Mesenteric fat pad (tissue), 1 donor: ENCODE measurements at regions not wholly inside any gene's neighbourhood (a gene's known extent, or its start where the extent isn't known, plus 50 kb on each side); places are given as distances from the start of the nearest gene placed in this dataset.

Source experiments
- DNase-seq: peaks from one replicate; pipeline ENCODE4 v3.0.0-alpha.2; 2020; ENCODE audit warnings: low spot score
- donor health status: DM: yes; HTN: yes; CAD: no.

DNA sequence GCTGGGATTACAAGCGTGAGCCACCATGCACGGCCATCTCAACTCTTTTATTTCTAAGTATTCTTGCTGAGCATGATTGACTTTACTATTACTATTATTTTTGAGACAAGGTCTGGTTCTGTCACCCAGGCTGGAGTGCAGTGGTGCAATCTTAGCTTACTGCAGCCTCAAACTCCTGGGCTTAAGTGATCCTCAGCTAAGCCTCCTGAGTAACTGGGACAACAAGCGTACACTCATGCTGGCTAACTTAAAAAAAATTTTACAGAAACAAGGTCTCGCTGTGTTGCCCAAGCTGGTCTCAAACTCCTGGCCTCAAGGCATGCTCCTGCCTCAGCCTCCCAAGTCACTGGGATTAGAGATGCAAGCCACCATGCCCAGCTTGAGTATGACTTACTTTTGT is 443.7 kb downstream of the ARHGEF28 start:
- no peak for DNase-seq

DNA sequence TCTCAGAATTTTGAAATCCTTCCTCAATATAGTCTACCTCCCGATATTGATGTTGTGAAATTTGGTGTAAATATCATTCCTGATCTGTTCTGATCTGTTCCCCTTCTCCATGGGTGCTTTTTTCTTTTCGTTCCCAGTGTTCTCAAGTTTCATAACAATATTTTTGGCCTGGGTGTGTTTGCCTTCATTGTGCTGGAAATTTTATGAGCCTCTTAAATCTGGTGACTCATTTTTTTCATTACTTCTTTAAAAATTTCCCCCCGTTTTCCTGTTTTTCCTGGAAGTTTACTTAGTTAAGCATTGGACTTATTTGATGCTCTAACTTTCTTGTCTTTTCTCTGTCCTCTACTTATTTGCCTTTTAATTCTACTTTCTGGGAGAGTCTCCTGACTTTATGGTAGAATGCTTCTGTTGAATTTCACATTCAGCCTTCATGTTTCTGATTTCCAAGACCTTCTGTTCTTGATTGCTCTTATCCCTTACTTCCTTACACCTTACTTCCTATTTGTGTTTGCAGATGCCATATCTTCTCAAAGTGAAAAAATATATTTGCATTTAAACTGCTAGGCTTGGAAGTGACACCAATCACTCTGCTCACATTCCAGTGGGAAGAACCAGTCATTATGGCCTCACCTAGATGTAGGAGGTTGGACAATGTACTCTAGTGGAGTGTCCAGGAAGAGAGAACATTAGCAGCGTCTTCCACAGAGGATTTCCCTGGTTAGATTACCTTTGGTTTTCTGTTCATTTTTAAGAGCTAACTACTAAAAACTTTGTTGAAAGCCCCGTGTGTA is 441.9 kb downstream of the ARHGEF28 start:
- no peak for DNase-seq

DNA sequence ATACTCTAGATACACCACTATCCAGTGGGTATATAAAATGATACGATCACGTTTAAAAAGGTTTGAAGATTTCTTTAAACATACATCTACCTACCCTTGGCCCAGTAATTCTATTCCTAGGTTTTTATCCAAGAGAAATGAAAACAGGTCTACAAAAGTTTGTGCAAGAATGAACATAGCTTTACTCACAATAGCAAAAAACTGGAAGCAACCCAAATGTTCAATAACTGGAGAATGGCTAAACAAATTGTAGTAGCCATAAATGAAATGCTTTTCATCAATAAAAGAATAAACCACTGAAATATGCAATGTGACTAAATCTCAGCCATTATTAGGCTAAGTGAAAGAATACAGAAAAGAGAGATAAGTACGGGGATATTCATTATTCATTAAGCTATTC is 438.9 kb downstream of the ARHGEF28 start:
- DNase-seq = no peak

DNA sequence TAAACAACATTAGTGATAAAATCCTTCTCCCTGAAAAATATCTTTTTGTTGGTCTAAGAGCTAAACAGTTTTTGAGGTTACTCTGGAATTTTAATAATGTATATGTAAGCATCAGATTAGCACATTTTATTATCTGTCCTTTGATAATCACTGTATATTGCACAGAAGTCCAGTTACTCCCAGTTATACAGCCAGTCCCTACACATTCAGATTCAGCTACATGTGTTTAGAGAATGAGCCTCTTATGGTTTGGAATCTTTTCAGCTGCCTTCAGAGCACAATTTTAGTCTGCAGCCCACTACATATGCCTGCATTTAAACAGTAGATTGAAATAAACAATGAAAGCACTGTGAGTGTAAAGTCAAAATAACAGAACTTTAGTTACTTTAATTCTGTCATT is 438.2 kb downstream of the ARHGEF28 start:
- DNase-seq = no peak

DNA sequence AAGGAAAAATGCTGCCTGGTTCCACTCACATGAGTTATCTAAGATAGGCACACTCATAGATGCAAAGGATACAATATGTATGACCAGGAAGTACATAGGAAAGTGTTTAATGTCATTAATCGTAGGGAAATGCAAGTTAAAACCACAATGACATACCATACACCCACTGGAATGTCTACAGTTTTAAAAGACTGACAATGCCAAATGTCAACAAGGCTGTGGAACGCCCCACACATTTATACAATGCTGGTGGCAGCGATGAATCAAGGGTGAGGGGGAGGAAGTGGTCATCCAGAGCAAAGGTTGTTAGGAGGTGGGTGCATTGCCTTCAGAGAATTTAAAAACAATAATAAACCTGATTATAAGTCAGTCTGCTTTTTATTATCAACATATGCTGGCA is 437.8 kb downstream of the ARHGEF28 start:
- DNase-seq = no peak

DNA sequence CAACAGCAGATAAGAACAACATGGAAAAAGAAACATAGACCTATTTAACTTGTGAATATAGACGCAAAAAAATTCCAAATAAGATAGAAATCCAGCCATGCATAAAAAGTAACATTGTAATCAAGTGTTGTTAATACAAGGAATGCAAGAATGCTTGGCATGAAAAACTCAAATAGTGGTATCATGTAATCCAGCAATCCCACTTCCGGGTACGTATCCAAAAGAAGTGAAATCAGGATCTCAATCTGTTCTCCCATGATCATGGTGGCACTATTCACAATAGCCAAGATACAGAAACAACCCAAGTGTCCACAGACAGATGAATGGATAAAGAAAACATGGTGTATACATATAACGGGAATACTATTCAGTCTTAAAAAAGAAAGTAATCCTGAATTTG is 437.4 kb downstream of the ARHGEF28 start:
- no peak for DNase-seq

DNA sequence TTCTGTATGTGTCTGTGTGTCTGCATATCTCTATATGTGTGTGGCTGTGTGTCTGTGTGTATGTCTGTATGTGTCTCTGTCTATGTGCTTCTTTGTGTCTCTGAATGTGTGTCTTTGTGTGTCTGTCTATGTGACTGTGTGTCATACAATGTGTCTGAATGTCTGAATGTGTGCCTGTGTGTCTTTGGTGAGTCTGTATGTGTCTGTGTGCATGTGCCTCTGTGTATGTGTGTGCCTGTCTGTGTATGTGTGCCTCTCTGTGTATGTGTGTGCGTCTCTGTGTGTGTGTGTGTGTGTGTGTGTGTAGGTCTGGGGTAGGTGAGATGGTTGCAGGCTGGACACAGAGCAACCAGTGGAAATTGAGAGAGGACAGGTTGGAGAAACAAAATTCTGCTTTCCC is 435.3 kb downstream of the ARHGEF28 start:
- DNase-seq = no peak

DNA sequence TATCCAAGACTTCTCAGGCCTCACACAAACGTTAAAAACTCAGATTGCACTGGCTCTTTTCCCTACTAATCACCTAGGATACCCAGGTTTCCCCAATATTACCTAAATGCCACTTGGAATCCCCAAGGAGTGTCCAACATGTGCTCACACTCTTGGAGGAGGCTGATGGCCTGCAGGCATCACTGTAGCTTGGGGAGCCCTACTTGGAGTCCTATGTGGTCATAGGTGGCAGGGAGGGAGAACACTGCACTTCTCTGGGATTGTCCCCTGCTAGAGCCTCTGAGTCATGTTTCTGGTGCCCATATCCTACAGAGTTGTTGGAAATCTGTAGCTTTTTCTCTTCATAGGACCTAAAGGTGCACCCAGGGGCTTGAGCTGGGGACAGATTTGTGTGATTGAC is 433.7 kb downstream of the ARHGEF28 start:
- no peak for DNase-seq

DNA sequence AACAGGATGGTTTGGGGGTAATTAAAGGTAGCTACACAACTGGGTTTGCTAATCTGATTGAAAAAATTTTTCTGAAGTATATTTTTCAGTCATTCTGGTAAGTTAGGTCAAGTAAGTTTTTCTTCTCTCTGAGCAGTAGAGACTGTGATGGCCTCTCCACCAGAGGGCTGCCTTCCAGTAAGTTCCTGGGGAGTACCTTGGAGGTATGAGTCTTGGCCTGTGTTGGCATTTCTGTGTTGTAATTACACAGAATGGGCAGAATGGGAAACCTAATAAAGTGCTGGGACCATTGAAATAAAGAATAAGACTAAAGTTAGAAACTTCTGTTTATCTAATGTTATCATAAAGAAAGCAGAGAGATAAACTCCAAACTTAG is 430.8 kb downstream of the ARHGEF28 start:
- no peak for DNase-seq

DNA sequence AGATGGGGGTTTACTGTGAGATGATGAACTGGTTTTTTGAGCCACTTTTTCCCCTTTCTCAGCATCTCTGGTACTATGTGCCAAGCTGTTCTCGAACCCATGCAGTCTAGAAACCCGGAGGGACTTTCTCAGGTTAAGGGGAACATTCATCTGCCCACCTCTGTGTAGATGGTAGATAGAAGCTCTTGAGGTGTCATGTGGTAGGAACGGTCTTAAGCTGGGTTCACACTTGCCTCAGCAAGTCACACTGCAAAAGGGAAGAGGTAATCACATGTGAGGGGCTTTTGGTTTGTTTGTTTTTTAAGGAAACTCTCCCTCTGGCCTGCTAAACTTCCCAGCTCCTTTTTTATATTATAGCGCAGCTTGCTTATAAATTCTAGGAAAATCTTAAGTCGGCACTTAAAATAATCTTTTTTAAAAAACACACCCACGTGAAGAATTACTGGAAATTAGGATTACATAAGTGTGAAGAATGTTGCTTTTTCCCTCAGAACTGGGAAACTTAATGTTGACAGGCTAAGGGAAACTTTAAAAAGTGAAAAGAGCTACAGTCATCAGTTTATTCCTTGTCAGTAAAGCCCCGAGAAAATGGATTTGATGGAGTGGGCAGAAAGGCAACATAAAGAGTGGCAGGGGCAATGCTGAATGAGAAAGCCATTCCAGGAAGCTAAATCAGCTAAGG is 430.3 kb downstream of the ARHGEF28 start:
- DNase-seq = no peak

DNA sequence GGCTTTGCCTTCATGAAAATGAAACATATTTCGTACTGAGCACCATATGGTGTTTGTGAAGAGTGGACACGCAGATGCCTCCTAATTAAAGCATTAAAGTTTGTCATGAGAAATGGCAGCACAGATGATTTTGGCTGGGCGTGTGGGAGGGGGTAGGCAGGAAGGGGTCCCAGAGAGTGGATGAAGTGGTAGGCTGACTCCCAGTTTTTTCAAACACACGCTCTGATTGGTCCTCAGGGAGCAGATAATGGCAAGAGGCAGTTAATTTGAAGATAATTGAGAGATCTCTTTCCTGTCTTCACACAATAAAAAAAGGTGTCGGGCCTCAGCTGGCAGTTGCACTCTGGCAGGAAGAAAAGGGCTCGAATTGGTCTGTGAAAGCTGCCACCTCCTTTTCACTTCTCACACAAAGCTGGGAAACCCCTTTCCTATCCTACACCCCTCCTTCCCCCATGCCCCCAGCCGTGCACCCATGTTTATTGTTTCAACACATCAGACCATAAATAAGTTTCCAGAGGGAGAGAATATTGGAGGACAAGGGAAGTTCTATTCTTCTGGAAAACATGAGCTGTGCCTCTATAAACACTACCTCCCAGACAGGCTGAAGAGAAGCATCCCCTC is 429.6 kb downstream of the ARHGEF28 start:
- no peak for DNase-seq

DNA sequence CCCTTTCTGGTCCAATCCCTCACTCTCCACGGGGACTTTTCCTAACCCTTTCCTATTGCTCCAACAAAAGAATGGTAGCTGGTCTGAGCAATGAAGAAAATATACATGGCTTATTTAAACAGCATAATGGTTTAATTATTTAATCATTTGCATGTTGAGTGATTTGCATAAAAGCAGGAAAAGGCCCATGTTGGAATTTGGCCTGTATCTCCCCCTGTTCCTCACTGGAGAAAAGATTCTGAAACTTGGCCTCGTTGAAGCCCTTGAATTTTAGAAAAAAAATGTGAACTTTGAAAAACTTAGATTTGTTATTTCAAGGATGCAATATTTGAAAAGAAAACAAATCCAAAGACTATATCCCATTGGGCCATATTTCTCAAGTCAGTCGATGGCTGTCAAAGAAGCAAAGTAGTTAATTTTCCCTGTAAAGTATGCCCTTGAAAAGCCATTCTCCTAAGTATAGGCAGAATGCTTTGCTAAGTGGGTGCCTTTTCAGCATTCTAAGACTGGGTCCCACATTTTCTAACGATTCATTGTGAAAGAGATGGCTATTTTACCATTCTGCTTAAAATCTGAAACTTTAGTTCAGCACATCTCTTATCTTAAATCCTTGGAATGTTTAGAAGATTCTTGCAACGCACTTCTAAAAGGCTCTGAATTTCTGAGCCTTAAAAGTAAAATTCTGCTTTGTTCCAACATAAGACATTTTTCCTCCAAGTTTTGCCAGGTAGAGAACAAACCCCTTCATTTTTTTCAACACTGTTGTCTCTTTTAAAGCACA is 428.8 kb downstream of the ARHGEF28 start:
- DNase-seq = no peak

DNA sequence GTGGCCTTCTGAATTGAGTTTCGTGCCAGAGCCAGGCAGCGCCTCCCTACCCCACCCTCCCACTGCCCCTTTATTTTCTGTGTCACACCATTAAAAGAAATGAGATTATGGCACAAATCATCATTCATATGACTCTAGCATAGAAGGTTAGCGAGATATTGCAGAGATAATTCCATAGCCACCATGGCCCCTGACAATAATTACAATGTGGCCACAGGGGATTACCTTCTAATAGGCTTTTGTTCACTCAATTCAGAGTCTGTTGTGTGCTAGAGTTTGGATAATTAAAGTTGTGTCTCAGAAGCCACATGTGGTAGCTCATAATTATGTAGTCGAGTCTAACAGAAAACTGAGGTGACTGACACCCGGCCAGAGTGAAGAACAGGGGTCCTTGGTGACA is 428.1 kb downstream of the ARHGEF28 start:
- DNase-seq = no peak

DNA sequence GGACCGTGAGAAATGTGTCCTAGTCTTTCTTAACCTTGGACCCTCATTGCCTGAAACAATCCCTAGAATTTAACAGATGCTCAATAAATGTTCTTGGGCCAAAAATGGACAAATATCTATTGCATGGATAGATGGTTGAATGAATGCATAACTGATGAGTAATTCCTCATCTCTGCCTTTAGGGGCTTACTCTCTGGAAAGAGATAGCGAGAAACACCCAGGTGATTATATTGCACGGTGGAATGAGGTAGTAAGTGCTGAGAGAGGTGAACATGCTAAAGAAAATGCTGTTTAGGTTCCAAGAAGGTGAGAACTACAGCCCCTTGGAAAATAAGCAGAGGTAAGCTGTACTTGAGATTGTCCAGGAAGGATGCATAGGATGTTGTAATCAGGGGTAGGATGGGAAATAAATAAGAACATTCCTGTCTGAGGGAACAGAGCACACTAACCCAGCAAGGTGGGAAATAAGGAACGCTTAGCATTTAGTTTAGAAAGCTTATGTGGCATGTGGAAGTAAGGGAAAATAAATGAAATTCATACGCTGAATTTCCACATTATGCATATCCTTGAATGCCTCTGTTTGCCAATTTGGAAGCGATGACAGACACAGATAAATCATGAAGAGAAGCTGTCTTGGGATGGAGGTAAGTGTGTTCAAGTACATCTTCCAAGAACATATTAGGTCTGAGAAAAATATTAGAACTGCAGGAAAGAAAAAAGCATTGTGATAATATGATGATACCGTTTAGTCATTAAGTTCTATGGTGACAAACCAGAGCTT is 426.6 kb downstream of the ARHGEF28 start:
- no peak for DNase-seq

DNA sequence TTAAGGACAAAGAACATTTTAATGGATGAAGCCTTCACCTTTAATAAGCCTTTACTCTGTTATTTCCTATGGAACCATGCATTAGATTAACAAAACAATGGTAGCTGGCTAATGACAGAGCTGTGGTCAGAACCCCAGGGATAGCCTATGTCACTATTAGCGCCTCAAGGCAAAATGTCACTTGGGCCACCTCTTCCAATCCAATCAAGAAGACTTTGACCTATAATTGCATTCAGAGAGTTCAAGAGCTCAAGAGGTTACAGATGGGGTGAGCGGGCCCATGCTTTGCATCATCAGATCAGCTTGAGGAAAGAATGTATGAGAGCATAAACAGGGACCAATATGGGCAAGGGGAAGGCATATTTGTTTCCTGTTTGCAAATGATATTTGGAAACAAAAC is 425.1 kb downstream of the ARHGEF28 start:
- no peak for DNase-seq

DNA sequence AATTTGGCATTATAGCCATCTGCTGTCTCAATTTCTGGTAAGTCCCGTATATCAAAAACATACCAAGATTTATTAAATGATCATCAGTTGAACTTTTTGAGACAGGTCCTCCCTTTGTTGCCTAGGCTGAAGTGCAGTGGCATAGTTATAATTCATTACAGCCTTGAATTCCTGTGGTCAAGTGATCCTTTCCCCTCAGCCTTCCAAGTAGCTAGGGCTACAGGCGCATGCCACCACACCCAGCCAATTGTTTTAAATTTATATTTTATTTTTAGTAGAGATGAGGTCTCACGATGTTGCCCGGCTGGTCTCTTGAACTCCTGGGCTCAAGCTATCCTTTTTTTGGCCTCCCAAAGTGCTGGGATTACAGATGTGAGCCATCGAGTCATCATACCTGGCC is 418.9 kb downstream of the ARHGEF28 start:
- DNase-seq = no peak

DNA sequence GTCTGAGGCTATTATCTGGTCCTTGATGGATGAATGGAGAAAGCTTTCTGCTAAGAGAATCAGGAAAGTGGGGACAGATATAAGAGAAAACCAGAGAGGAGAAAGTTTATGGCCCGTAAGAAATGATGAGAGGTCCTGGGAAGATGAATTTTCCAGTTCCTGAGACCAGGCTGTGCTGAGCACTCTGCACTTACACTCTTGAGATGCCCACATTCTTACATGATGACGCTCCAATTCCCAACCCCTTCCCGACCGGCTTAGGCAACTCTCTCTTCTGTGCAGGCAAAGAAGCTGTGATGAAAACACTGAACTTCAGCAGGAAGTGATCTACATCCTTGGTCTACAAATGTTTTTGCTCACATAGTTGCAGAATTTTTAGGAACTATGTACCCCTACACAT is 417.0 kb downstream of the ARHGEF28 start:
- no peak for DNase-seq

DNA sequence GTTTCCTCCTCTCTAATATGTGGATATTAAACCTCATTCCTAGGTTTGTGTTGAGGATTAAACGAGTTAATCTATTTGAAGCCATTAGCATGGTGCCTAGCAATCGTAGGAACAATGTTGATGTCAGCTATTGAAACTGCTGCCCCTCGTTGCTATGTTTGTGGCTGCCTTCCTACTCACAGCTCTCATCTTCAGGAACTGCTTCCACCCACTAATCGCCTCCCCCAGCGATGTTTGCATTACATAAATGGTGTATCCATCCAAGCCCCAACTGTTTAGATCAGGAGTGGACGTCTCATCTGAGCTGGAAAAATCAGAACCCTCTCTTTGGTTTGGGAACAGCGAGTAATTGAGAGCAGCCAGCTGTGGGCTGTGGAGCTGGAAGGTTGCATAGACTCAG is 416.6 kb downstream of the ARHGEF28 start:
- no peak for DNase-seq

DNA sequence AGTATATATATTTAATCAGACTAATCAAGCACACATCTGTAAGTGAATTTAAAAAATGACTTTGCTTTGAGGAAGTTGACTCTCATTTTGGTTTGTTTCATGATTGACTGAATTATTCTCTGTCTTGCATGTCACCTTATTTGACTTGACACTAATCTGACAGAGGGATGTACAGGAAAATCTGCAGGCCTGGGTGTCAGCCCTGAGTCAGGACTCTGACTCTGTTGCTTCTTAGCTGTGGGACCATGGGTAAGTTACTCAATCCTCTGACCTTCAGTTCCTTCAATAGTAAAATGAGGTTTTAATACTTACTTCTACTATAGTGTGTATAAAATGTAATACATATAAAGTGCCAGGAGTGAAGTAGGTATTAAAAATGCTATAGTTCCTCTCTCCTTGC is 415.9 kb downstream of the ARHGEF28 start:
- no peak for DNase-seq

DNA sequence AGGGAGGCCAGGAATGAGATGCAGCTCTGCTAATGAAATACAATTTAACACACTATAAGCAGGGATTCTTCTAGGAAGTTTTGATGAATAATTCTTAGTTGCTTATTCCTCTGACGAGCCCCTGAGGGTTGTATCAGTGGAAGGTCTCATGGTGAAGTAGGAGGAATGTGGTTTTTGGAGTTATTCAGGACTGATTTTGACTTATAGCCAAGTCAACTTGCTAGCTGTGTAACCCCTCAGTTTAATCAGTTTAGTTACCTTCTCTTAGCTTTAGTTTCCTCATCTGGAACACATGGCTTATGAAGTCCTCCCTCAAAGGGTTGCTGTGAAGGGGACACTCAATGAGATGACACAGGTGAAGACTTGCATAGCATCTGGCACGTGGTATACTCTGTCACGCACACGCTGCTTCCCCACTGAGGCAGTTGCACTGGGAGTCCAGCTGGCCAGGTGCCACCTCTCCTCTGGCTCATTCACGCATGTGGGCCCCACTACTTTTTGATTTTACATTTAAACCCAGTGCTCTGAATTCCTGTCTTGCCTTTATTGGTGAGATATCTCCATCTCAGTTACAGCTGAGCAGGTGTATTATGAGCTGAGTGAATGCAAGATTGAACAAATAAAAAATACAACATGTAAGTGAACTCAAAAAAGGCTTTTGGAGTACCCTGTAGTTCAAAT is 415.0 kb downstream of the ARHGEF28 start:
- DNase-seq = no peak
